ENCODE measurements at regions not wholly inside any gene's neighbourhood (a gene's known extent, or its start where the extent isn't known, plus 50 kb on each side); places are given as distances from the start of the nearest gene placed in this dataset.

GRCh38 chr5:2110137-2110933, 227.6 kb upstream of the IRX4 start:
- Mint-ChIP-seq H3K27ac (no peak overlapping the region), H3K36me3 (ENCODE audit: low read depth) (no peaks in the 10 kb centered on the region), H3K4me3 (no peak overlapping the region), H3K4me1 (no peaks in the 10 kb centered on the region), H3K27me3 (peaks cover 7% of the 10 kb centered on the region)
- ATAC-seq: no peak
- DNase-seq: no peak
- H3K9me3 ChIP-seq (ENCODE audit: control insufficient read depth, low read length, poor library complexity, severe bottlenecking): no peaks in the 10 kb centered on the region

- no peaks in the 10 kb centered on the region for H3K9me3 ChIP-seq (ENCODE audit: control insufficient read depth, low read length, poor library complexity, severe bottlenecking)
- DNase-seq: no peak
- no peak overlapping the region for H3K27ac Mint-ChIP-seq
- H3K4me3 Mint-ChIP-seq: no peak overlapping the region
- no peaks in the 10 kb centered on the region for H3K27me3 Mint-ChIP-seq
- H3K4me1 Mint-ChIP-seq: no peaks in the 10 kb centered on the region
- ATAC-seq: no peak
- H3K36me3 Mint-ChIP-seq (ENCODE audit: low read depth): no peaks in the 10 kb centered on the region
Measured at GRCh38 chr5:2109566-2109965, 226.8 kb upstream of the IRX4 start.

- H3K36me3 Mint-ChIP-seq (ENCODE audit: low read depth): no peaks in the 10 kb centered on the region
- no peak overlapping the region for H3K4me3 Mint-ChIP-seq
- ATAC-seq: no peak
Measured at GRCh38 chr5:2106721-2107120, 224.0 kb upstream of the IRX4 start.

GRCh38 chr5:2105141-2105540, 222.4 kb upstream of the IRX4 start:
- H3K9me3 ChIP-seq (ENCODE audit: control insufficient read depth, low read length, poor library complexity, severe bottlenecking): no peaks in the 10 kb centered on the region
- H3K27me3 Mint-ChIP-seq: peaks cover 10% of the 10 kb centered on the region
- no peak overlapping the region for H3K4me3 Mint-ChIP-seq
- H3K36me3 Mint-ChIP-seq (ENCODE audit: low read depth): no peaks in the 10 kb centered on the region
- no peaks in the 10 kb centered on the region for H3K4me1 Mint-ChIP-seq
- ATAC-seq (peak; percentile 46), DNase-seq (no peak)
- no peak overlapping the region for H3K27ac Mint-ChIP-seq

More at GRCh38 chr5:2106721-2107120, 224.0 kb upstream of the IRX4 start:
- H3K9me3 ChIP-seq (ENCODE audit: control insufficient read depth, low read length, poor library complexity, severe bottlenecking): no peaks in the 10 kb centered on the region
- H3K4me1 Mint-ChIP-seq: no peaks in the 10 kb centered on the region
- no peaks in the 10 kb centered on the region for H3K27me3 Mint-ChIP-seq
- no peak for DNase-seq
- no peak overlapping the region for H3K27ac Mint-ChIP-seq

GRCh38 chr5:2103940-2104339, 221.2 kb upstream of the IRX4 start:
- DNase-seq: no peak
- Mint-ChIP-seq H3K4me3 (no peak overlapping the region), H3K36me3 (ENCODE audit: low read depth) (no peaks in the 10 kb centered on the region)

GRCh38 chr5:2102819-2103776, 220.4 kb upstream of the IRX4 start:
- H3K27ac Mint-ChIP-seq: no peak overlapping the region
- no peaks in the 10 kb centered on the region for H3K4me1 Mint-ChIP-seq
- H3K9me3 ChIP-seq (ENCODE audit: control insufficient read depth, low read length, poor library complexity, severe bottlenecking): no peaks in the 10 kb centered on the region
- H3K27me3 Mint-ChIP-seq: peaks cover 18% of the 10 kb centered on the region
- DNase-seq (no peak), ATAC-seq (no peak)
- no peaks in the 10 kb centered on the region for H3K36me3 Mint-ChIP-seq (ENCODE audit: low read depth)
- no peak overlapping the region for H3K4me3 Mint-ChIP-seq

More at GRCh38 chr5:2103940-2104339, 221.2 kb upstream of the IRX4 start:
- Mint-ChIP-seq H3K4me1 (no peaks in the 10 kb centered on the region), H3K27me3 (peaks cover 18% of the 10 kb centered on the region), H3K27ac (no peak overlapping the region)
- no peak for ATAC-seq
- no peaks in the 10 kb centered on the region for H3K9me3 ChIP-seq (ENCODE audit: control insufficient read depth, low read length, poor library complexity, severe bottlenecking)

- Mint-ChIP-seq H3K27me3 (peaks cover 26% of the 10 kb centered on the region), H3K4me3 (no peak overlapping the region), H3K4me1 (no peaks in the 10 kb centered on the region), H3K27ac (no peak overlapping the region), H3K36me3 (ENCODE audit: low read depth) (no peaks in the 10 kb centered on the region)
- H3K9me3 ChIP-seq (ENCODE audit: control insufficient read depth, low read length, poor library complexity, severe bottlenecking): no peaks in the 10 kb centered on the region
- ATAC-seq (no peak), DNase-seq (no peak)
Measured at GRCh38 chr5:2101685-2102084, 219.0 kb upstream of the IRX4 start.

- no peak overlapping the region for H3K4me3 Mint-ChIP-seq
- H3K27me3 Mint-ChIP-seq: peaks cover 26% of the 10 kb centered on the region
- no peak for ATAC-seq
- H3K4me1 Mint-ChIP-seq: no peaks in the 10 kb centered on the region
- H3K9me3 ChIP-seq (ENCODE audit: control insufficient read depth, low read length, poor library complexity, severe bottlenecking): no peaks in the 10 kb centered on the region
- no peak for DNase-seq
- no peak overlapping the region for H3K27ac Mint-ChIP-seq
- no peaks in the 10 kb centered on the region for H3K36me3 Mint-ChIP-seq (ENCODE audit: low read depth)
Measured at GRCh38 chr5:2096887-2097505, 214.3 kb upstream of the IRX4 start.

GRCh38 chr5:2095011-2095410, 212.3 kb upstream of the IRX4 start:
- H3K9me3 ChIP-seq (ENCODE audit: control insufficient read depth, low read length, poor library complexity, severe bottlenecking): no peaks in the 10 kb centered on the region
- Mint-ChIP-seq H3K4me1 (no peaks in the 10 kb centered on the region), H3K27ac (no peak overlapping the region), H3K4me3 (no peak overlapping the region), H3K36me3 (ENCODE audit: low read depth) (no peaks in the 10 kb centered on the region), H3K27me3 (peaks cover 15% of the 10 kb centered on the region)
- DNase-seq (no peak), ATAC-seq (no peak)

GRCh38 chr5:2094616-2094995, 211.9 kb upstream of the IRX4 start:
- H3K4me3 Mint-ChIP-seq: no peak overlapping the region
- DNase-seq (no peak), ATAC-seq (no peak)
- H3K9me3 ChIP-seq (ENCODE audit: control insufficient read depth, low read length, poor library complexity, severe bottlenecking): no peaks in the 10 kb centered on the region
- H3K4me1 Mint-ChIP-seq: no peaks in the 10 kb centered on the region
- no peaks in the 10 kb centered on the region for H3K36me3 Mint-ChIP-seq (ENCODE audit: low read depth)
- H3K27me3 Mint-ChIP-seq: peaks cover 11% of the 10 kb centered on the region
- no peak overlapping the region for H3K27ac Mint-ChIP-seq

GRCh38 chr5:2093859-2094615, 211.3 kb upstream of the IRX4 start:
- Mint-ChIP-seq H3K27me3 (peaks cover 12% of the 10 kb centered on the region), H3K4me3 (no peak overlapping the region), H3K4me1 (no peaks in the 10 kb centered on the region), H3K27ac (no peak overlapping the region), H3K36me3 (ENCODE audit: low read depth) (no peaks in the 10 kb centered on the region)
- no peaks in the 10 kb centered on the region for H3K9me3 ChIP-seq (ENCODE audit: control insufficient read depth, low read length, poor library complexity, severe bottlenecking)
- no peak for ATAC-seq
- no peak for DNase-seq

GRCh38 chr5:2091921-2092320, 209.2 kb upstream of the IRX4 start:
- Mint-ChIP-seq H3K4me1 (no peaks in the 10 kb centered on the region), H3K36me3 (ENCODE audit: low read depth) (no peaks in the 10 kb centered on the region), H3K4me3 (no peak overlapping the region), H3K27ac (no peak overlapping the region), H3K27me3 (peaks cover 4% of the 10 kb centered on the region)
- DNase-seq (no peak), ATAC-seq (no peak)
- H3K9me3 ChIP-seq (ENCODE audit: control insufficient read depth, low read length, poor library complexity, severe bottlenecking): no peaks in the 10 kb centered on the region

GRCh38 chr5:2087980-2088379, 205.3 kb upstream of the IRX4 start:
- H3K4me1 Mint-ChIP-seq: no peaks in the 10 kb centered on the region

More at GRCh38 chr5:2087980-2088379, 205.3 kb upstream of the IRX4 start:
- no peak overlapping the region for H3K27ac Mint-ChIP-seq
- no peak overlapping the region for H3K4me3 Mint-ChIP-seq
- DNase-seq (no peak), ATAC-seq (no peak)
- no peaks in the 10 kb centered on the region for H3K9me3 ChIP-seq (ENCODE audit: control insufficient read depth, low read length, poor library complexity, severe bottlenecking)
- H3K36me3 Mint-ChIP-seq (ENCODE audit: low read depth): no peaks in the 10 kb centered on the region
- peaks cover 21% of the 10 kb centered on the region for H3K27me3 Mint-ChIP-seq

All from T-helper 17 cell (primary cell).